PFSK-1 (cell line): ENCODE measurements at regions not wholly inside any gene's neighbourhood (a gene's known extent, or its start where the extent isn't known, plus 50 kb on each side); places are given as distances from the start of the nearest gene placed in this dataset.

Experiments used
- REST ChIP-seq, 2 experiments: IDR thresholded peaks; 2 replicates each; pipeline versions ENCODE4 v1.6.1 to v1.8.0; 2011 to 2012; ENCODE audit warnings: low read depth in 2 of 2, low read length in 2 of 2, control low read depth in 1 of 2, inconsistent platforms in 1 of 2, mild to moderate bottlenecking in 1 of 2, moderate library complexity in 1 of 2; ENCODE audit not compliant: insufficient read depth in 1 of 2
- SIN3A ChIP-seq: IDR thresholded peaks from 2 replicates; pipeline ENCODE4 v1.6.1; 2012; ENCODE audit warnings: mild to moderate bottlenecking, low read length, moderate library complexity, borderline replicate concordance; ENCODE audit not compliant: insufficient read depth

- TF ChIP-seq SIN3A (no peak), REST (IDR thresholded peaks at IDR 0.05; ENCODE audit: insufficient read depth in 1 of 2, low read depth in 2 of 2, low read length in 2 of 2) (no peak)
Measured at GRCh38 chr2:166560022-166560421, 66.0 kb upstream of the SCN7A start.
